SK-N-SH treated with all-trans-retinoic acid at 6 μM for 48 hours (cell line): ENCODE measurements at regions not wholly inside any gene's neighbourhood (a gene's known extent, or its start where the extent isn't known, plus 50 kb on each side); places are given as distances from the start of the nearest gene placed in this dataset.

Source experiments
- ARNTL ChIP-seq: fragments of 450-650 bp; formaldehyde crosslinking; IDR thresholded peaks from 2 replicates; pipeline ENCODE4 v1.5.0; 2020; ENCODE audit warnings: low read depth, mild to moderate bottlenecking, moderate library complexity, borderline replicate concordance
- BACH2 ChIP-seq: fragments of 250-450 bp; sonication (Bioruptor Pico); IDR thresholded peaks from 2 replicates; pipeline ENCODE4 v1.9.0; 2021; ENCODE audit warnings: mild to moderate bottlenecking, borderline replicate concordance
- CSDC2 ChIP-seq: fragments of 250-450 bp; sonication (Bioruptor Pico); IDR thresholded peaks from 2 replicates; pipeline ENCODE4 v1.5.0; 2020; ENCODE audit warnings: mild to moderate bottlenecking, moderate library complexity
- CSRNP3 ChIP-seq: fragments of 250-450 bp; sonication (Bioruptor Pico); IDR thresholded peaks from 2 replicates; pipeline ENCODE4 v1.5.1; 2021; ENCODE audit warnings: mild to moderate bottlenecking, moderate library complexity
- ISL1 ChIP-seq: fragments of 250-450 bp; sonication (Bioruptor Pico); IDR thresholded peaks from 2 replicates; pipeline ENCODE4 v2.1.2; 2022; ENCODE audit warnings: mild to moderate bottlenecking, moderate library complexity
- OSR1 ChIP-seq: fragments of 250-450 bp; sonication (Bioruptor Pico); IDR thresholded peaks from 2 replicates; pipeline ENCODE4 v1.8.0; 2022; ENCODE audit warnings: moderate library complexity, mild to moderate bottlenecking, inconsistent platforms
- PATZ1 ChIP-seq: fragments of 250-450 bp; sonication (Bioruptor Pico); IDR thresholded peaks from 2 replicates; pipeline ENCODE4 v1.8.0; 2020; ENCODE audit warnings: mild to moderate bottlenecking, moderate library complexity, borderline replicate concordance
- PPARA ChIP-seq: fragments of 250-450 bp; sonication (Bioruptor Pico); IDR thresholded peaks from 2 replicates; pipeline ENCODE4 v1.5.0; 2020; ENCODE audit warnings: mild to moderate bottlenecking, borderline replicate concordance
- SNAI2 ChIP-seq: fragments of 250-450 bp; sonication (Bioruptor Pico); IDR thresholded peaks from 2 replicates; pipeline ENCODE4 v1.5.0; 2020; ENCODE audit warnings: mild to moderate bottlenecking, moderate library complexity
- TCF4 ChIP-seq: fragments of 250-450 bp; sonication (Bioruptor Pico); IDR thresholded peaks from 2 replicates; pipeline ENCODE4 v1.8.0; 2021; ENCODE audit warnings: mild to moderate bottlenecking, moderate library complexity, borderline replicate concordance
- ZC3H10 ChIP-seq: fragments of 250-450 bp; sonication (Bioruptor Pico); IDR thresholded peaks from 2 replicates; pipeline ENCODE4 v1.5.1; 2021; ENCODE audit warnings: mild to moderate bottlenecking, moderate library complexity
- ZNF8 ChIP-seq: fragments of 450-650 bp; formaldehyde crosslinking; IDR thresholded peaks from 2 replicates; pipeline ENCODE4 v1.5.0; 2020; ENCODE audit warnings: mild to moderate bottlenecking, moderate library complexity
- TF ChIP-seq, protein P1 (sequence below): fragments of 250-450 bp; sonication (Bioruptor Pico); IDR thresholded peaks from 2 replicates; pipeline ENCODE4 v1.8.0; 2021; ENCODE audit warnings: low read depth, mild to moderate bottlenecking, moderate library complexity, borderline replicate concordance

DNA sequence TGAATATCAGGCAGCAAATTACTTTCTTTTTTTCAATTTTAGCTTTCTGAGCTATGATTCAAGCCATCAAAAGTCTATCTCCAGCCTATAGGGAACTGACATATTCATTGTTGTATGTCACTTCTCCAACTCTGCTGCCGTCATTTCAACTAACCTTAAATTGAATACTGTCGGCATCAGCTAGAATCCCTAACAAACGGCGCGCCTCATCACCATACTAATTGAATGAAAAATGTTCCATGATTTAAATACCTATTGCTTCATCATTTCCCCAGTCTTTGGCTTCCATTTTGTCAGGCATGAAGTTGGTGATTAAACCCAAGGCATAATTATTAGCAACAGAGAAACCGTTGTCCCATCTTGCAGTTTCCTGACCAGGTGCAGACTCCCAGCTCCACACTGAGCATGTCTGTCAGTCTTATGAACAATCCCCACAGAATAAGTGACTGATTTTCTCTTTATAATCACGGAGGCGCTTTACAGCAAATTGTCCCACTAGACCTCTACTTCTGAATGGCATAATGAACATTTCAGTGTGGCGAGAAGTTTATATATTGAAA is 83.5 kb upstream of the NPY start:
- TF ChIP-seq OSR1 (CRISPR knock-in tag) (no peak), PPARA (CRISPR knock-in tag) (no peak), CSDC2 (no peak), CSRNP3 (CRISPR knock-in tag) (no peak), TCF4 (CRISPR knock-in tag) (no peak), PATZ1 (CRISPR knock-in tag) (no peak), BACH2 (CRISPR knock-in tag) (no peak), ARNTL (CRISPR knock-in tag) (no peak), ISL1 (CRISPR knock-in tag) (no peak), ZNF8 (CRISPR knock-in tag) (no peak), ZC3H10 (CRISPR knock-in tag) (no peak), SNAI2 (CRISPR knock-in tag) (no peak)
- TF ChIP-seq, protein P1, sequence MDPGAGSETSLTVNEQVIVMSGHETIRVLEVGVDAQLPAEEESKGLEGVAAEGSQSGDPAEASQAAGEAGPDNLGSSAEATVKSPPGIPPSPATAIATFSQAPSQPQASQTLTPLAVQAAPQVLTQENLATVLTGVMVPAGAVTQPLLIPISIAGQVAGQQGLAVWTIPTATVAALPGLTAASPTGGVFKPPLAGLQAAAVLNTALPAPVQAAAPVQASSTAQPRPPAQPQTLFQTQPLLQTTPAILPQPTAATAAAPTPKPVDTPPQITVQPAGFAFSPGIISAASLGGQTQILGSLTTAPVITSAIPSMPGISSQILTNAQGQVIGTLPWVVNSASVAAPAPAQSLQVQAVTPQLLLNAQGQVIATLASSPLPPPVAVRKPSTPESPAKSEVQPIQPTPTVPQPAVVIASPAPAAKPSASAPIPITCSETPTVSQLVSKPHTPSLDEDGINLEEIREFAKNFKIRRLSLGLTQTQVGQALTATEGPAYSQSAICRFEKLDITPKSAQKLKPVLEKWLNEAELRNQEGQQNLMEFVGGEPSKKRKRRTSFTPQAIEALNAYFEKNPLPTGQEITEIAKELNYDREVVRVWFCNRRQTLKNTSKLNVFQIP (CRISPR knock-in tag): no peak
